ENCODE measurements at regions not wholly inside any gene's neighbourhood (a gene's known extent, or its start where the extent isn't known, plus 50 kb on each side); places are given as distances from the start of the nearest gene placed in this dataset.
"Not testable (repeated sequence)": the region's sequence is repeated elsewhere in the genome, so short reads cannot be mapped to it uniquely, and the experiment has no call there.

GRCh38 chr3:164465172-164465571, 613.1 kb downstream of the SI start:
- DNase-seq: no peak

- DNase-seq: no peak
Observed at GRCh38 chr3:164460851-164461250, 617.4 kb downstream of the SI start.

GRCh38 chr3:164459521-164460151, 618.7 kb downstream of the SI start:
- DNase-seq: no peak

- no peak for DNase-seq
Observed at GRCh38 chr3:164458986-164459385, 619.3 kb downstream of the SI start.

- no peak for DNase-seq
Observed at GRCh38 chr3:164453714-164454113, 624.6 kb downstream of the SI start.

- DNase-seq: no peak
Observed at GRCh38 chr3:164452707-164453106, 625.6 kb downstream of the SI start.

GRCh38 chr3:164451072-164451910, 627.0 kb downstream of the SI start:
- no peak for DNase-seq

- no peak for DNase-seq
Observed at GRCh38 chr3:164450276-164450905, 627.9 kb downstream of the SI start.

- no peak for DNase-seq
Observed at GRCh38 chr3:164419220-164419619, 659.1 kb downstream of the SI start.

- no peak for DNase-seq
Observed at GRCh38 chr3:164418414-164418813, 659.9 kb downstream of the SI start.

- DNase-seq: no peak
Observed at GRCh38 chr3:164417955-164418354, 660.3 kb downstream of the SI start.

GRCh38 chr3:164416491-164417222, 661.6 kb downstream of the SI start:
- no peak for DNase-seq

GRCh38 chr3:164408326-164408725, 670.0 kb downstream of the SI start:
- no peak for DNase-seq

GRCh38 chr3:164407111-164407510, 671.2 kb downstream of the SI start:
- DNase-seq: no peak

- no peak for DNase-seq
Observed at GRCh38 chr3:164406281-164406680, 672.0 kb downstream of the SI start.

- no peak for DNase-seq
Observed at GRCh38 chr3:164401923-164402322, 676.4 kb downstream of the SI start.

- DNase-seq: not testable (repeated sequence)
Observed at GRCh38 chr3:164401440-164401839, 676.9 kb downstream of the SI start.

GRCh38 chr3:164397462-164397861, 680.8 kb downstream of the SI start:
- no peak for DNase-seq

- no peak for DNase-seq
Observed at GRCh38 chr3:164393171-164393570, 685.1 kb downstream of the SI start.

GRCh38 chr3:164390046-164390445, 688.2 kb downstream of the SI start:
- DNase-seq: no peak

GRCh38 chr3:164387236-164387635, 691.1 kb downstream of the SI start:
- no peak for DNase-seq

- DNase-seq: no peak
Observed at GRCh38 chr3:164380156-164380555, 698.1 kb downstream of the SI start.

Data from right lung (tissue), 2 donors.